BLaER1 treated with 17β-estradiol and CSF1 and Interleukin-3, amounts not matched to agents 10 nM and 100 nM (cell line): ENCODE measurements at regions not wholly inside any gene's neighbourhood (a gene's known extent, or its start where the extent isn't known, plus 50 kb on each side); places are given as distances from the start of the nearest gene placed in this dataset.

Experiments used
- H3K27ac ChIP-seq, 11 experiments: shearing (Covaris generic); formaldehyde crosslinking; 2 replicates each; pipeline ENCODE4 v1.8.1; 2022
- H3K27me3 ChIP-seq, 11 experiments: shearing (Covaris generic); formaldehyde crosslinking; 2 replicates each; pipeline ENCODE4 v1.8.1; 2022
- H3K36me3 ChIP-seq, 11 experiments: shearing (Covaris generic); formaldehyde crosslinking; 2 replicates each; pipeline ENCODE4 v1.8.1; 2022
- H3K4me1 ChIP-seq, 10 experiments: shearing (Covaris generic); formaldehyde crosslinking; 2 replicates each; pipeline ENCODE4 v1.8.1; 2022
- H3K4me2 ChIP-seq, 11 experiments: shearing (Covaris generic); formaldehyde crosslinking; 2 replicates each; pipeline ENCODE4 v1.8.1; 2022
- H3K4me3 ChIP-seq, 10 experiments: shearing (Covaris generic); formaldehyde crosslinking; 2 replicates each; pipeline ENCODE4 v1.8.1; 2022
- H3K9ac ChIP-seq, 11 experiments: shearing (Covaris generic); formaldehyde crosslinking; 2 replicates each; pipeline ENCODE4 v1.8.1; 2022
- H3K9me3 ChIP-seq, 11 experiments: shearing (Covaris generic); formaldehyde crosslinking; replicated peaks in 1 of 11; 2 replicates each; pipeline ENCODE4 v1.8.1; 2022
- H4K20me1 ChIP-seq, 11 experiments: shearing (Covaris generic); formaldehyde crosslinking; 2 replicates each; pipeline ENCODE4 v1.8.1; 2022
- Cebpa-rat ChIP-seq, 11 experiments: shearing (Covaris generic); IDR thresholded peaks; 2 replicates each; pipeline ENCODE4 v1.8.1; 2022

GRCh38 chr7:106806556-106806955, 58.5 kb upstream of the PIK3CG start:
- H3K4me3 ChIP-seq, result no peak overlapping the region
- no peak overlapping the region for H3K27ac ChIP-seq
- H3K27me3 ChIP-seq, result no peaks in the 10 kb centered on the region
- no peaks in the 10 kb centered on the region for H3K36me3 ChIP-seq
- H4K20me1 ChIP-seq, result no peaks in the 10 kb centered on the region
- no peak overlapping the region for H3K9ac ChIP-seq
- peaks cover 0 to 9% (median 0%) of the 10 kb centered on the region in 10 experiments; a peak in 8 of 20 replicates for H3K4me1 ChIP-seq
- no peak overlapping the region for H3K4me2 ChIP-seq
- no peaks in the 10 kb centered on the region for H3K9me3 ChIP-seq
- no peak for TF ChIP-seq Cebpa-rat (IDR thresholded peaks at IDR 0.05)

GRCh38 chr7:106807474-106807873, 57.6 kb upstream of the PIK3CG start:
- Histone ChIP-seq H3K27ac (no peak overlapping the region), H3K27me3 (no peaks in the 10 kb centered on the region), H3K4me3 (no peak overlapping the region), H3K4me1 (peaks cover 0 to 19% (median 6%) of the 10 kb centered on the region in 10 experiments; a peak in 13 of 20 replicates), H4K20me1 (no peaks in the 10 kb centered on the region), H3K9me3 (no peaks in the 10 kb centered on the region), H3K36me3 (no peaks in the 10 kb centered on the region), H3K9ac (no peak overlapping the region), H3K4me2 (no peak overlapping the region)
- TF ChIP-seq Cebpa-rat (IDR thresholded peaks at IDR 0.05), result no peak

- Histone ChIP-seq H3K27me3 (no peaks in the 10 kb centered on the region), H3K9ac (no peak overlapping the region), H3K4me3 (no peak overlapping the region), H3K27ac (no peak overlapping the region), H4K20me1 (no peaks in the 10 kb centered on the region), H3K36me3 (no peaks in the 10 kb centered on the region), H3K4me2 (no peak overlapping the region), H3K9me3 (no peaks in the 10 kb centered on the region), H3K4me1 (peaks cover 0 to 24% (median 6%) of the 10 kb centered on the region in 10 experiments; a peak in 13 of 20 replicates)
- TF ChIP-seq Cebpa-rat (IDR thresholded peaks at IDR 0.05), result no peak
Measured at GRCh38 chr7:106808967-106809635, 56.0 kb upstream of the PIK3CG start.

GRCh38 chr7:106811472-106811871, 53.6 kb upstream of the PIK3CG start:
- Histone ChIP-seq H3K9ac (peak overlapping the region in 1 of 11 experiments; percentile 9; a peak in 1 of 22 replicates), H3K9me3 (no peaks in the 10 kb centered on the region), H3K27me3 (no peaks in the 10 kb centered on the region), H3K4me3 (no peak overlapping the region), H3K4me2 (peak overlapping the region in 10 of 11 experiments; percentile 0 to 80 (median 24); a peak in 11 of 22 replicates), H3K36me3 (no peaks in the 10 kb centered on the region), H3K27ac (peak overlapping the region in 3 of 11 experiments; percentile 31 to 59 (median 57); a peak in 5 of 22 replicates), H3K4me1 (peaks cover 0 to 24% (median 12%) of the 10 kb centered on the region in 10 experiments; a peak in 17 of 20 replicates), H4K20me1 (no peaks in the 10 kb centered on the region)
- TF ChIP-seq Cebpa-rat (IDR thresholded peaks at IDR 0.05), result no peak

GRCh38 chr7:106812027-106812643, 52.9 kb upstream of the PIK3CG start:
- no peaks in the 10 kb centered on the region for H4K20me1 ChIP-seq
- peak overlapping the region in 1 of 11 experiments; percentile 9; a peak in 1 of 22 replicates for H3K9ac ChIP-seq
- H3K36me3 ChIP-seq, result no peaks in the 10 kb centered on the region
- peak overlapping the region; percentile 0 to 80 (median 24); a peak in 13 of 22 replicates for H3K4me2 ChIP-seq
- no peak for TF ChIP-seq Cebpa-rat (IDR thresholded peaks at IDR 0.05)
- no peaks in the 10 kb centered on the region for H3K9me3 ChIP-seq
- peak overlapping the region in 3 of 11 experiments; percentile 31 to 59 (median 57); a peak in 4 of 22 replicates for H3K27ac ChIP-seq
- no peaks in the 10 kb centered on the region for H3K27me3 ChIP-seq
- H3K4me1 ChIP-seq, result peaks cover 0 to 24% (median 12%) of the 10 kb centered on the region in 10 experiments; a peak in 17 of 20 replicates
- no peak overlapping the region for H3K4me3 ChIP-seq

- TF ChIP-seq Cebpa-rat (IDR thresholded peaks at IDR 0.05), result no peak
- H4K20me1 ChIP-seq, result no peaks in the 10 kb centered on the region
- H3K27ac ChIP-seq, result no peak overlapping the region
- no peaks in the 10 kb centered on the region for H3K36me3 ChIP-seq
- H3K27me3 ChIP-seq, result no peaks in the 10 kb centered on the region
- H3K9me3 ChIP-seq, result no peaks in the 10 kb centered on the region
- peaks cover 0 to 24% (median 12%) of the 10 kb centered on the region in 10 experiments; a peak in 17 of 20 replicates for H3K4me1 ChIP-seq
- no peak overlapping the region for H3K4me3 ChIP-seq
- no peak overlapping the region for H3K4me2 ChIP-seq
- no peak overlapping the region for H3K9ac ChIP-seq
Measured at GRCh38 chr7:106813705-106814305, 51.3 kb upstream of the PIK3CG start.

- no peak overlapping the region for H3K27ac ChIP-seq
- no peaks in the 10 kb centered on the region for H4K20me1 ChIP-seq
- peaks cover 0 to 24% (median 12%) of the 10 kb centered on the region in 10 experiments; a peak in 17 of 20 replicates for H3K4me1 ChIP-seq
- H3K4me2 ChIP-seq, result peak overlapping the region in 6 of 11 experiments; percentile 14 to 45 (median 24); a peak in 5 of 22 replicates
- no peak for TF ChIP-seq Cebpa-rat (IDR thresholded peaks at IDR 0.05)
- H3K36me3 ChIP-seq, result no peaks in the 10 kb centered on the region
- H3K9ac ChIP-seq, result no peak overlapping the region
- H3K4me3 ChIP-seq, result no peak overlapping the region
- H3K27me3 ChIP-seq, result no peaks in the 10 kb centered on the region
- H3K9me3 ChIP-seq, result no peaks in the 10 kb centered on the region
Measured at GRCh38 chr7:106814887-106815286, 50.2 kb upstream of the PIK3CG start.
